Right renal pelvis (tissue), 4 donors: ENCODE measurements at regions not wholly inside any gene's neighbourhood (a gene's known extent, or its start where the extent isn't known, plus 50 kb on each side); places are given as distances from the start of the nearest gene placed in this dataset.
A peak's percentile ranks its signal among the peaks of the same experiment; 100 is the strongest.

Experiments
- DNase-seq, 4 donors: peaks; one replicate each; pipeline ENCODE4 v3.0.0-alpha.2; 2013; ENCODE audit warnings: low read depth in 4 of 4, low spot score in 3 of 4, missing footprints in 1 of 4

DNA sequence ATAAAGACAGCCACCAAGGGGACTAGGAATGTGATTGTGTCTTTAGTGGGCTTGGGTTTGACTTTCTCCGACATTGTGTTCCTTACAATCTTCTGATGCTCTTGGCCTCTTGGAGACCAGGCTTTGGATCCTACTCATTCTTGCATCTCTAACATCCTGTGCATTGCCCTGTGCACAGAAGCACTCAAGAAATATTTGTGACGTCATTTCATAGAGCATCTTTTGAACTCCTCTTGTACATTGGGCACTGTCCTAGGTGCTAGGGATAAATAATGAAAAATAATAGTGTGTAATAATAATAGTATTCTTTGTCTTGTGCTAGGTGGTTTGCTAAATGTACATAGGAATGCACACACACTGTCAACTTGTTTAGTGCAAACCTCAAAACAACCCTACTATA lies 108.8 kb upstream of the LHX5 start:
- DNase-seq = no peak

DNA sequence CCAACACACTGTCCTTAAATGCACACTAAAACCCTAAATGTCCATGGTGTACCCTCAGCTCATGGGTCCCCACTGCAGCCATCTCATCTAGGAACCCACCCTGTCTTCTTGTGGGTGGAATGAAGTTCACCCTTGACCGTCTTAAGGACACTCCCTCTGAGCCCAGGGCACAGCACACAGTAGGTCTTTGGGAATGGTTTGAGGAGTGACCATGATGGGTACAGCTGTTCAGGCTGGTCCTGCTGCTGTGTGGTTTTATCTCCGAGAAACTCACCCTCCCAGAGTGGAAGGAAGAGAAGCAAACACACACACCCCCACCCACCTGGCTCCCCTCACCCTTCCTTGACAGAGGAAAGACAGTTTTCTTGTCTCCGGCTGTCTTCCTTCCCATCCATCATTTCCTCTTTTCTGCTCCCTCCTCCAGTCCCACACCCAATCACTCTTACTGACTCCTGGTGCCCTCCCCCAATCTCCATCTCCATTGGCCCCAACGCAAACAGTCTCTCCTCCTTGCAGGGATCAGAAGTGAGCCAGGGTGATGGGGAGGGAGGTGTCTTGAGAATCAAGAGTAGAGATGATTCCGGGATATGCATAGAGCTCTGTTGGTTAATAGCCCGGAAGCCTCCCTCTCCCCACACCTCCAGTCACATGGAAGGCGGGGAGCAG lies 105.9 kb upstream of the LHX5 start:
- DNase-seq = no peak

DNA sequence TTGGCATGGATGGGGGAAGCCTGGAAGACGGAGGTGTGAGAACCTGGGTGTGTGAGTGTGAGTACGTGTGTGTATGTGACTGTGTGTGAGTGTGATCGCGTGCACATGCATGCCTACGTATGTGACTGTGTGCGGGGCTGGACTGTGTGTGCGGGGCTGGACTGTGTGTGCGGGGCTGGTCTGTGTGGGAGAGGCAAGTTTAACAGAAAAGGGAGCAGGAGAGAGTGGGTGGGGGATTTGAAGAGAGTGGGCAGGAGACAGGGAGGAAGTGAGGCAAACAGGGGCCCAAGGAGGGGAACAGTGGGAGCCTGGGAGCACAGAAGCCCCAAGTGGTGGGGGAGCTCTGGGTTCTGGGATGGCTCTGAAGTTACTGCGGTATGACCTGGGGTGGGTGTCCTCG lies 103.7 kb upstream of the LHX5 start:
- DNase-seq = no peak

DNA sequence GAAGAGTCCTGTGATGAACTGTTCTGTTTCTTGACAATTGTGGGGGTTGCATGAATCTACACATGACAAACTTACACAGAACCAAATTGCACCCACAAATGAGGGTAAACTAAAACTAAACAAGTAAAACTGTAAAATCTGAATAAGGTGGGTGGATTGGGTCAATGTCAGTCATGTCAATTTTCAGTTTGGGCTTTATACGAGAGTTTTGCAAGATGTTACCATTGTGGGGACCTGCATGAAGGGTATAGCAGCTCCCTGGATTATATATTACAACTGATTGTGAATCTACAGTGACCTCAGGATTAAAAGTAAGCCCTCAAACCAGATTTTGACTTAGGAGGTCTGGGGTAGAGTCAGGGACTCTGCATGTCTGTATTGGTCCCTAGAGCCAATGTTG lies 101.5 kb upstream of the LHX5 start:
- DNase-seq = no peak

DNA sequence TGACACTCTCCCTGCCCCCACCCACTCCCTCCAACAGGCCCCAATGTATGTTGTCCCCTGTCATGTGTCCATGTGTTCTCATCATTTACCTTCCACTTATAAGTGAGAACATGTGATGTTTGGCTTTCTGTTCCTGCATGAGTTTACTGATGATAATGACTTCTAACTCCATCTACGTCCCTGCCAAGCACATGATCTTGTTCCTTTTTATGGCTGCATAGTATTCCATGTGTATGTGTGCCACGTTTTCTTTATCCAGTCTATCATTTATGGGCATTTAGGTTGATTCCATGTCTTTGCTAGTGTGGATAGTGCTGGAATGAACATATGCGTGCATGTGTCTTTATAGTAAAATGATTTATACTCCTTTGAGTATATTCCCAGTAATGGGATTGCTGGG lies 100.0 kb upstream of the LHX5 start:
- DNase-seq = no peak

DNA sequence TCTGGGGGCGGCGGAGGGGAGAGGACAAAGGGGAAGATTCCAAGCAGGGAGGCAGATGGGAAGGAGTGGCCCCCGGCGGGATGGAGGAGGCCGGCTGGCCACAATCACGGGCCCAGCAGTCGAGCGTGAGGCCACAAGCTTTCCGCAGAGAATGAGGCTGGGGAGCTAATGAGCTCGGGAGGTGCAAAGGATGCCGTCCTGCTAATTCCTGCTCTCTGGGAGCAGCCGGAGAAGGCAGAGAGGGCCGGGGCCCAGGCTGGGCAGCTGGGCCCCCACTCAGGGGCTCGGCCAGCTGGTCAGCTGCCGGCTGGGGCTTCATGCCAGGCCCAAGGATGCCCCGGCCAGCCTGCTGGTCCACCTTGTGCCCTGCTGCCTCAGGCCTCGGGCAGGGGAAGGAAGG lies 98.1 kb upstream of the LHX5 start:
- no peak for DNase-seq

DNA sequence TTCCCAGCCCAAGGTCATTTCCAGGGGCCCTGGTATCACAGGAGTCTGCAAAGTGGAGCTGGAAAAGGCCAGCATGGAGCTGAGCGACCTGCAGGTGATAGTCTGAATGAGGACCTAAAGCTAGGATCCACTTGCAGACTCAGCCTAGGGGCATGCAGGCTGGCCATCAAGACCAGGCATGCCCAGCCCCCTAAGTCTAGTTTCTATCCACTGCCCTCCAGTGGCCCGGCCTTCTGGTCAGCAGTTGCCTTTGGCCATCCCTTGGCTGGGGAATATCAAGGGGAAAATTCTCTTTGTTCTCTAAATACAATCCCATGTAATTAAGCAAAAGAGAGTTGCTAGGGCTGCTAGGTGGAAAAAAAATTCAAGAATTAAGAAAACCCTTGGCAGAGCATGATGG lies 96.3 kb upstream of the LHX5 start:
- no peak for DNase-seq

DNA sequence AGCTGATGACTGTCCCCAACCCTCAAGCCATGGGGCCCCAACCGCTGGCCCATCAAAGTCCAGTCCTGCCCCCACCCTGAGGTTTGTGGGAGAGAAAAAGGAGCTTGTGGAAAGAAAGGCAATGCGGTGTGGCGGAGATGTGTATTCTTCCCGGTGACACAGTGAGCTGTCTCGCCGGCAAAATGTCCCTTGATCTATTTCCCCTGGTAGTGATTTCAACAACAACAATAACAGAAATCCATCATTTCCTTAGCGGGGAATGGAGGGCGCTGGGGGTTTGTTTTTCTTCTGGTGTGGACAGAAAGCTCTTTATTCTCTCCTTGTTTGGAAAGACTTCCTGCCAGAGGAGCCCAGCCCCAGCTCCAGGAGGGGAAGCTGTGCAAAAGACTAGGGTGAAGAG lies 93.7 kb upstream of the LHX5 start:
- DNase-seq = peak in 1 of 4 donors; percentile 10

DNA sequence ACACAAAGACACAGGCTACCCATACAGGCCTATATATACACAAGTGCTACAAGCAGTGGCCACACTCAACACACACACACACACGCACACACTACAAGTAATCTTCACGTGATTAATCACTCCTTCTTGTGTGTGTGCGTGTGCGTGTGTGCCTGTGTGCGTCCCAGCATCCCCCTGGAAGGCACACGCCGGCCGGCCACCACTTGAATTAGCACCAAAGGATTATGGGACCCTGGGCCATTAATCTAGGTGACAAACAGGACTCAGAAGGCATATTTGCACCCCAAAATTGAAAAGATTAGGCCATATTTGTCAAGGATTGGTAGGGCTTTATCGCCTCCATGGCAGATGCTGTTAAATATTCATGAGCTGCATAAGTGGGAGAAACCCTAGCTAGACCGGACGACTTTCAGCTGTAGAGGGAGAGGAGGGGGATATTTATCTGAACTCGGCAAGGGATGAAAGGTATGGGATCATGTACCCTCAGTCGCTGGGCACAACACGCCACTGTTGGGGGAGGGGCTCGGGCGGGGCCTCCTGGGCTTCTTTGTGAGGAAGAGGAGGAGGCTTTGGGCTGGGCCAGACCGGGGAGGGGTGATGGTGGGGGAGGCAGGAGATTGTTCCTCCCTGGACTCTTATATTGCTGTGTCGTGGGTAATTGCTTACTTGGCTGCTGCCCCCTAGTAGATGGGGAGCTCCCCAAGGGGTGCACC lies 89.6 kb upstream of the LHX5 start:
- no peak for DNase-seq

DNA sequence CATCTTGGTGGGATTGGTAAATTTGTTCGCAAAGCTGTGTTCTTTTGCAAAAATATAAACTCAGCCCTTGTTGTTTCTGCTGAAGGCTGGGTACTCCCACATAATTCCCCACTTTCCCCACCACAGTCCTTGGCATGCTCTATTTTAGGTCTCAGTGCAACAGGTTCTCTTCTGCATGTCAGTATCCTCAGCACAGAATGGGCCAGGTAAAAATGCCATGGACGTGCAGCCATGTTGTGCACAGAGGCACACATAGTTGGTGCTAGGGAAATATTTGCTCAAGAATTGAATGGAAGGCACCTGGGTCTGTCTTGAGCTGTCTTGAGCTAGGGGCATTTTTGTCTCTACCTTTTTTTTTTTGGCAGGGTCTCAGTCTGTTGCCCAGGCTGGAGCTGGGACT lies 87.8 kb upstream of the LHX5 start:
- DNase-seq = no peak

DNA sequence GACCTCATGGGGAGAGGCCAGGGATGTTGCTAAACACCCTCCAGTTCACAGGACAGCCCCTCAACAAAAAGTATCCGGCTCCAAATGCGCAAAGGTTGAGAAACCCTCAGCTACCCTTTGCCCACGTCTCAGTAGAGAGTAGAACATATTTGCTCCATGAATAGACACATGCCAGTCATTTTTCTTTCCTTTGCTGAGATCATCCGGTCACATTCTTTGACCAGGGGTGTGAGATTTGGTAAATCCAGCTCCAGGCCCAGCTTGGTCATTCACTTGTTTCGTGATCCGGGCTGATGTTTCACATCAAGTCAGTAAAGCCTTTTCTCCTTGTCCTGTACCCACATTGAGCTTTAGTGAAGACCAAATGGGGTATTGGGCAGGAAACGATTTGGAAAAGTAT lies 83.6 kb upstream of the LHX5 start:
- no peak for DNase-seq

DNA sequence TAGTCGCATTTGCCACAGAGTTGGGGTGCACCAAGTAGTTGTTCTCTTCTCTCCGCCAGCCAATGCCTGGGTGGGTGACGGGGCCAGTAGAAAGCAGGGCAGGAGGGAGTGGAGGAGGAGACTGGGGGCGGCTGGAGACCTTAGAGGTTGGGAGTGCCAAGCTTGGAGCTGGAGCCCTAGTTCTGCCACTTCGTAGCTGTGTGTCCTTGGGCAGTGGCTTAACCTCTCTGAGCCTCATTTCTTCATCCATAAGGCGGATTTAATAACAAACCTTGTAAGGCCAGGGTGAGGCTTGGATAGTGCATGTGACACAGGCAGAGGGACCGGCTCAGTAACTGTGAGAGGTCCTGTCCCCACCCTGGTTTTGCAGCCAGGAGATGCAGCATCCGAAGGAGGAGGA lies 81.1 kb upstream of the LHX5 start:
- DNase-seq = no peak

DNA sequence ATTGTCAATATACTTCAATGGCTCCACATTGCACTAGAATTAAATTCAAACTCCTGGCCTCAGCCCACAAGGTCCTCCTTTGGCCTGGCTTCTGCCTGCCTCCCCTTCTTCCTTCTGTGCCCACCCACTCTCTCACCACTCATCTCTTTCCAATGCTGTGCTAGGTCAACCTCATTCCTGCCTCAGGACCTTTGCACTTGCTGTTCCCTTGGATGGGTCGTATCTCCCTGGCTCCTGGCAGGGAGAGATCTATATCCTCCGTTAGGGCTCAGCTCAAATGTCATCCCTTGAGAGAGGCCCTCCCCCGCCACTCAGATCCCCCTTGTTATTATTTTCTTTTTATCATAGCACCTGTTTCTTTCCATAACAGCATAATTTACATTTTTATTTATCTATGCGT lies 79.9 kb upstream of the LHX5 start:
- DNase-seq = no peak

DNA sequence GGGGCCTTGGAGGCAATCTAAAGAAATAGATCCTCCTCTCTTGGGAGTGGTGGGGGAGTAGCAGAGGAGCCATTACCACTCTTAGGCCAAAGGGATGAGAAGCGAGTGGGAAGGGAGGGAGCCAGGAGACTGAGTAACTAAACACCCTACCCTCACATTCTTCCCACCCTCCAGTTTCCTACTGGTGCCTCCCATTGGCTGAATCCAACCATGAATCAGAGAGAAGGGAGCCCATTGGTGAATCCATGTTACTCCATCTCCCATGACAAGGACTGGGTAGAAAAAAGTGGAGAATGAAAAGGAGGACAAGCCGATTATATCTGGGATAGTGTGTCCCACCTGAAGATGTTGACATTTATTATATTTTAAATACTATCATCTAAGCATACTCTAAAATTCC lies 76.8 kb upstream of the LHX5 start:
- DNase-seq = no peak

DNA sequence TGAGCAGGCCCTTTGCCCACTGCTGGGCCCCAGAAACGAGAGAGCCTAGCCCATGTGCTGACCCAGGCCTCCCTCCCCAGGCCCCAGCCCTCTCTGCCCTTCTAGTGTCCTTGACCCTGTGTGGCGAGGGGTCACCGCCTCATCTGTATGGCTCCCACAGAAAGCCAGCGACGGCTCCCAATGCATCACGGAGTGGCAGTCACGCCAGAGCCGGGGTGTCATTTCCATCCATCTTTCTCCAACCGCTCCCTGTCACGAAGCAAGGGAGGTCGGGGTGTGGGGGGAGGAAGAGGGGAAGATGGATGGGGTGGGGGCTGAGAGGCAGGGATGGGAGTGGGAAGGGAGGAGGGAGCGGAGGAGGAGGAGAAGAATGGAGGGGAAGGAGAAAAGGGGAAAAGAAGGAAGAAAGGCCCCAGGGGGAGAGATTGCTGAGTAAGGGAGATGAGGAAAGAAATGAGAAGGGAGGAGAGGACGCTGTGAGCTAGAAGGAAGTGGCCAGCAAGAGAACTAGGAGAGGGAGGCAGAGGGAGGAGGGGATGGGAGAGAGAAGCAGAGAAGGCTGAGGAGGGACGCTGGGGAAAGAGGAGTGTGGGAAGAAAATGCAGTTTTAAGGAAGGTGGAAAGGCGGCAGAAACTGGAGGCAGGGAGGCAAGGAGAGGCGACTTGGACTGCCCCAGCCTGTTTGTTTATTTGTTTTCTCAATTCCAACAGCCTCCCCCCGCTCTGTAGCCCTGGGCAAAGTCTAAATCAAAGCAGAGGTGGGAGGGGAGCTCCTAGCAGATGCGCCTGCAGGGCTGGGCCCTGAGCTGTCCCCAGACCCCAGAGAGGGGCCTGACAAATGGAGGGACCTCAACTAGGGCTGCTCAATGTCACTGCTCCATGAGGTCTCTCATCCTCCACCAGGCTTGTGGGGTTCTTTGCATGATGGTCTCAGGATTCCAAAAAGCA lies 75.5 kb upstream of the LHX5 start:
- DNase-seq = no peak

DNA sequence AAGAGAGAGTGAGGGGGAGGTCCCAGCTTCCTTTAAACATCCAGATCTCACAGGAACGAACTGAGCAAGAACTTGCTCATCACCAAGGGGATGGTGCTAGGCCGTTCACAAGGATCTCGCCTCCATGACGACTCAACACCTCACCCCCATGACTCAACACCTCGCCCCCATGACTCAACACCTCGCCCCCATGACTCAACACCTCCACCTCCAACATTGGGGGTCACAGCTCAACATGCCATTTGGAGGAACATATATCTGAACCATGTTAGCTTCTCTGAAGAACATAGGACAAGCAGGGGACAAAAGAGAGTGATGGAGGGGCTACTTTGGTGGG lies 66.0 kb upstream of the LHX5 start:
- no peak for DNase-seq

DNA sequence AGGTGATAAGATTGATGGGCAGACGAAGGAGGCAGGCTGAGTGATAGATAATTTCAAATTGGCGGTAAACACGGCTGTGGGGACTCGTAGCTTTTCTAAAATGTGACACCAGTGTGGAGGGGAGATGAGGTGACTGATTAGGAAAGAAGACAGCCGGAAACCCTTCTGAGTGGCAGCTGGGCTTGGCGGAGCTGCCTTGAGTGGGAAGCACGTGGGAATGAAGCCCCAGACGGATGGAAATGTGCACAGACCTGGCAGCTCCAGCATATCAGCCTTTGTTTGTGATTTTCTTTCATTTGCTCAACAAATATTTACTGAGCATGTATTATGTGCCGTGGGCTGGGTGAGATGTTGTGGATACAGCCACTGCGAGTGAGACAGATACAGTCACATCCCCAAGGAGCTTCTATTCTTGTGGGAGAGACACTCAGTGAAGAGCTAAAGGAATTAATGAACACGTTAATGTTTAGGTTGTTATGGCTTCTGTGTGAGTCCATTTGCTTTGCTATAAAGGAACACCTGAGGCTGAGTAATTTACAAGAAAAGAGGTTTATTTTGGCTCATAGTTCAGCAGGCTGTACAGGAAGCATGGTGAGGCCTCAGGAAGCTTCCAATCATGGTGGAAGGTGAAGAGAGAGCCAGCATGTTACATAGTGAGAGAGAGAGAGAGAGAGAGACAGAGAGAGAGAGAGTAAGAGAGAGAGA lies 65.5 kb upstream of the LHX5 start:
- no peak for DNase-seq

DNA sequence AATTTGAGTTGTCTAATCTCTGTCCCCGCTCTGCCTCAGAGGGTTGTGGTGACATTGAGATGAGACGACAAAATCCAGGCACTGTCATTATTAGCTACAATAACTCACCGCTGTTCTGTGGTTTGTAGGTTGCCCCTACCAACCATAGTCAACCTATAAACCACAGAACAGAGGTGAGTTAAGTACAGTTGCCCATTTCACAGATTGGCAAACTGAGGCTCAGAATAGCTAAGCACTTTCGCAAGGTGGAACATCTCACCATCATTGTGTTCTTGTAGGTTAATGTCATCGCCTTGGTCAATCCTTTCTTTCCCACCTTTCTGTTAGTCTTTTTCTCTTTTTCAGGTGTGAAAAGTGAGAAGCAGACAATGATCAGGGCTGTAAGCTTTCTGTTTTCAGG lies 63.4 kb upstream of the LHX5 start:
- no peak for DNase-seq

DNA sequence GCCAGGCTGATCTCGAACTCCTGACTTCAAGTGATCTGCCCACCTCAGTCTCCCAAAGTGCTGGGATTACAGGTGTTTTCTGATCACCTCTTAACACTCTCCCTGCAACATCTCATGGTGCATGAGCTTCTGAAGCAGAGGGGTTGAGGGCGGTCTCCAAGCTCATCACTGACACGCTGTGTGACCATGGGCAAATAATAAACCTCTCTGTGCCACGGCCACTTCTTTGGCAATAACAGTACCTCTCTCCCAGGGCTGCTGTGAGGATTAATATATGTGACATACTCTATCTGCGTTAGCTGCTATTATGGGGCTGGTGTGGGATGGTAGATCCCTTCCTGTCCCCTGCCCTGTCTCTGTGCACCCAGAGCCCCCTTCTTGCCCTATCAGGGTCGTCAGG lies 62.9 kb upstream of the LHX5 start:
- no peak for DNase-seq

DNA sequence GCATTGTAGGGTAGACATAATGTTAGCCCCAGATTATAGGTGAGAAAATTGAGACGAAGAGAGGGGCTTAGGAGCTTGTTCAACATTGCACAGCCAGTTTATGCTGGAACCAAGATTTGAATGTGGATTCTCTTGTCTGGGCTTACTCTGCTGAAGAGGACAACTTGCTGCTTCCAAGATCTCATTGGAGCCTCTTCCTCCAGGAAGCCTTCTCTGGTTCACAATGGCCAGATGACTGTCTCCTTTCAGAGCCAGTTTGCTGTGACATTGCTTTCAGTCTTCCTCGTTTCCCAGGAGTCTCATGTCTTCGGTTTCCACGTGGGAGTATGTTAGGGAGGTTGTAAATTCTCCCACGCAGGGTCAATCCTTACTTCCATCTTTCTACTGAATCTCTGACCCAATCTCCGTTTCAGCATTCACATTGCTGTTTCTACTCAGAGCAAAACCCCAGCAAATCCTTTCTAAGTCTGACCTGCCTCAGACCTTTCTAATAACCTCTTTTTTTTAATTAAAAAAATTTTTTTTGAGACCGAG lies 62.2 kb upstream of the LHX5 start:
- DNase-seq = peak in 1 of 4 donors; percentile 17

DNA sequence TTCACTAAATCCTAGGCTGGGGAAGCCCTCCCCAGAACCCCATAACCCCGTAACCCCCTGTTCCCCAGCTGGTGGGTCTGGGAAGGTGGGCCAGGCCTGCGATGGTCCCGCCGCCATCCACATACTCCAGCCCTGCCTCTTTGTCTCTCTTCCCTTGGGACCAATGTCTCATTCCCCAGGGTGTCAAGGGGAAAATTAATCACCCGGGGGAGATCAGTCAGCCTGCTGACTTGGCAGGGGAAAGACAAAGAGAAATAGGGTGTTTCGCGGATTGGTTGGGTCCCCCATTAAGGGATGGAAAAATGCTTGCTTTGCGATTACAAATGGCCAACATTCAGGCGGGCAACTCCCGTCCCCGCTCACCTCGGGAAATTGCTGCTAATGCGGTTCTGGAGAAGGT lies 60.6 kb upstream of the LHX5 start:
- DNase-seq = no peak
